ENCODE measurements at regions not wholly inside any gene's neighbourhood (a gene's known extent, or its start where the extent isn't known, plus 50 kb on each side); places are given as distances from the start of the nearest gene placed in this dataset.

DNA sequence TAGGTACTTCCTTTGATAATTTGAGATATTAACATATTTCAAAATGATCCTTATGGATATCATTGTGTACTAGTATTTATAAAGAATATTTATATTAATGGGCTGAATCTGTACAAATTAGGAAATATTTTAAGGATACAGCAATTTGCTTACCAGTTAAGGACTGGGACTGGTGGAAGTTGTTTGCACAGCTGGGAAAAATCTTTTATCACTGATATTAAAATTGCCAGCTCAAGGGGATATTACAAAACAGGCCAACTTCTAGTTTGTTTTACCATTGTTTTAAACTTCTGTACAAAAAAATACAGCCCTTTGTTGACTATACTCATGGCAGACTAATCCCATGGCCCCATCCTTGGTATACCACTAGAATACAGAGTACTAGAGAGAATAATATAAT, 133.2 kb upstream of the DDHD1 start:
- FAIRE-seq (no peak), DNase-seq (ENCODE audit: insufficient read length, low spot score) (no peak)
- no peak for TF ChIP-seq CTCF (IDR thresholded peaks at IDR 0.05; ENCODE audit: insufficient read depth, missing control alignments)

GRCh38 chr14:53285821-53286220, 132.7 kb upstream of the DDHD1 start:
- no peak for DNase-seq (ENCODE audit: insufficient read length, low spot score)
- FAIRE-seq: no peak
- TF ChIP-seq CTCF (IDR thresholded peaks at IDR 0.05; ENCODE audit: insufficient read depth, missing control alignments): no peak

DNA sequence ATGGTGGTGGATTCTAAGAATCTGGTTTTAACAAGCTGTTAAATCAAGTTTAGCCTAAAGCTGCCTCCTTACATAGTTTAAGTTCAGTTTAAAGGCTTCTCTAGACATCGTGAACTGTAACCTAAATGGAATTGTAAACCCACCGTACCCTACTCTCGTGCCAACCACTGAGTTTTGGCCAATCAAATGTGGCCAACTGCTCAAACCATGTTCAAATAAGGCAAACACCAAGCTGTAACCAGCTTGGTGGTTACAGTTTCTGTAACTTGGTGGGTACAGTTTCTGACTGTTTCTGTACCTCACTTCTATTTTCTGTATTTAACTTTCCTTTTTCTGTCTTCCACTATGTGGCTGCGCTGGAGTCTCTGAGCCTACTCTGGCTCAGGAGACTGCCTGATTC, 131.9 kb upstream of the DDHD1 start:
- no peak for TF ChIP-seq CTCF (IDR thresholded peaks at IDR 0.05; ENCODE audit: insufficient read depth, missing control alignments)
- DNase-seq (ENCODE audit: insufficient read length, low spot score) (no peak), FAIRE-seq (no peak)

DNA sequence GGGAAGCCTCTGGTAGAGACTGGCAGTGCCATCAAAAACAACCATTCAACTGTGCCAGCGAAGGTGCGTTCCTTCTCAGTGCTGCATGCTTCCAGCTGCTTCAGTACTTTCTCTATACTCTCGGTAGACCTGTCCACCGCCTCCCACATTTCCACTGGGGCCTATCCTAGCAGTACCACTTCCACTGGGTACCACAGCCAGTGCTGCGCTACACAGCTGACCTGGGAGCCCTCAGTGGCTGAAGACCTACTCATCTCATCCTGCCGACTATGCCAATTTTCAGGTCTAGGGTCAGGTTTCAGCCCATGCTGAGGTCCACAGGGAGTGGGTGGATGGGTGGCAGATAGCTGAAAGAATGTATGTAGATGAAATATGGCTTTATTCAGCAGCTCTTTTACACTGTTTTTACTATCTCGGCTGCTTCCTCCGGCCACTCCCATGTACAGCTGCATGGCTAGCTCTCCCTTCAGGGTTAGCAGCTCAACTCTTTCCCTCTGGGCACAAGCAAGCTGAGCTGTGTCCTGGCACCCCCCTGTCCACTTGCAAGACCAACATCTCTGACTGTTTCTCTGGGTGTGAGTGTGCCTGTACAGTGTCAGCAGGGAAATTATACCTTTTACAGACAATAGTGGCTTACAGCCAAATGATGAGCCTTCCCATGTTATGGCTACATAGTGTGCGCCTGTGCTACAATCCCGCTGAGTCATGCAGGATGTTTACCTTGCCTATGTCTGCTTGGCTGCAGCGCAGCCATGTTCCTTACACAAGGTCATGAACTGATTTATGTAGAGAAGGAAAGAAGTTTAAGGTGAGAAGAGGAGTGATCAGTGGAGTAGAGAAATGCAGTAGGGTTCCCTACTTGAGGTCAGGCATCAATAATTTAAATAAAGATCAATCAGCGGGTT, 125.7 kb upstream of the DDHD1 start:
- TF ChIP-seq CTCF (IDR thresholded peaks at IDR 0.05; ENCODE audit: insufficient read depth, missing control alignments): no peak
- DNase-seq (ENCODE audit: insufficient read length, low spot score): no peak
- FAIRE-seq: no peak

DNA sequence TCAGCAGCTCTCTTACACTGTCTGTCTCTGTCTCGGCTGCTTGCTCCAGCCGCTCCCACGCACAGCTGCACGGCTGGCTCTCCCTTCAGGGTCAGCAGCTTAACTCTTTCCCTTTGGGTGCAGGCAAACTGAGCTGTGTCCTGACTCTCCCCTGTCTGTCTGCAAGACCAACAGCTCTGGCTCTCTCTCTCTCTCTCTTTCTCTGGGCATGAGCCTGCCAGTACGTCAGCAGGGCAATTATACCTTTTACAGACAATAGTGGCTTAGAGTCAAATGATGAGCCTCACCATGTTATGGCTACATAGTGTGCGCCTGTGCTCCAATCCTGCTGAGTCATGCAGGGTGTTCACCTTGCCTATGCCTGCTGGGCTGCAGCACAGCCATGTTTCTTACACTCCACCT, 120.5 kb upstream of the DDHD1 start:
- FAIRE-seq: no peak
- no peak for DNase-seq (ENCODE audit: insufficient read length, low spot score)
- no peak for TF ChIP-seq CTCF (IDR thresholded peaks at IDR 0.05; ENCODE audit: insufficient read depth, missing control alignments)

- TF ChIP-seq CTCF (IDR thresholded peaks at IDR 0.05; ENCODE audit: insufficient read depth, missing control alignments): no peak
- DNase-seq (ENCODE audit: insufficient read length, low spot score): no peak
- no peak for FAIRE-seq
These were observed 111.9 kb upstream of the DDHD1 start for GRCh38 chr14:53265025-53265424.

- no peak for FAIRE-seq
- DNase-seq (ENCODE audit: insufficient read length, low spot score): no peak
- TF ChIP-seq CTCF (IDR thresholded peaks at IDR 0.05; ENCODE audit: insufficient read depth, missing control alignments): no peak
These were observed 107.8 kb upstream of the DDHD1 start for GRCh38 chr14:53260928-53261327.

All from D721Med (cell line).